ENCODE measurements at regions not wholly inside any gene's neighbourhood (a gene's known extent, or its start where the extent isn't known, plus 50 kb on each side); places are given as distances from the start of the nearest gene placed in this dataset.

DNA sequence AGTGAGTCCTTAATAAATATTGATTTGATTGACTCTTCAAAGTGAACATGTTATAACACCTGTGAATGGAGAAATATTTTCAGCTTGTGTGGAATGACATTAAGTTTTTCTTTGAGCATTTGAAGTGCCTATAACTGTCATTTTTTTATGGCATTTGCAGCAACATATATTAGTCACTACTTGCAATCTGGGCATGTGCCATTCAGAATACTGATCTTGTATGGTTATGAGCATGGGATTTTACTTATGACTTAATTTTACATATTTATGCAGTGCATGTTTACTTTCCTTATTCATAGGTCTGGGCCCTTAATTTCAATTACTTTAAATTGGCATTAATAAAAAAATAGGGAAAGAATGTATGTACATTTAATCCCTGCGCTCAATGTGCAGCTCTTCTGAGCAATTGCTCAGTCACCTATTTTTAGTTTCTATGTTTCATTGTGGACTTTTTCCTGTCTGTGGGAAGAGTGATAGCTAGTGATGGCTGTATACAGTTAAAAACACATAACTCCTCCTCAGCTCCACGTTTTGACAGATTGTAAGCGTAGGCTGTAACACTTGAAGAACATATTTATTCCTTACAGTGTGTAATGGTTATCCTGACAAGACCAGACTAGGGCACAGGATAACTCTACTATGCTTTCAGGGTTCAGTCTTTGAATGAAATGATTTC lies 339.6 kb downstream of the SNAPC1 start:
- TF ChIP-seq, protein P1, sequence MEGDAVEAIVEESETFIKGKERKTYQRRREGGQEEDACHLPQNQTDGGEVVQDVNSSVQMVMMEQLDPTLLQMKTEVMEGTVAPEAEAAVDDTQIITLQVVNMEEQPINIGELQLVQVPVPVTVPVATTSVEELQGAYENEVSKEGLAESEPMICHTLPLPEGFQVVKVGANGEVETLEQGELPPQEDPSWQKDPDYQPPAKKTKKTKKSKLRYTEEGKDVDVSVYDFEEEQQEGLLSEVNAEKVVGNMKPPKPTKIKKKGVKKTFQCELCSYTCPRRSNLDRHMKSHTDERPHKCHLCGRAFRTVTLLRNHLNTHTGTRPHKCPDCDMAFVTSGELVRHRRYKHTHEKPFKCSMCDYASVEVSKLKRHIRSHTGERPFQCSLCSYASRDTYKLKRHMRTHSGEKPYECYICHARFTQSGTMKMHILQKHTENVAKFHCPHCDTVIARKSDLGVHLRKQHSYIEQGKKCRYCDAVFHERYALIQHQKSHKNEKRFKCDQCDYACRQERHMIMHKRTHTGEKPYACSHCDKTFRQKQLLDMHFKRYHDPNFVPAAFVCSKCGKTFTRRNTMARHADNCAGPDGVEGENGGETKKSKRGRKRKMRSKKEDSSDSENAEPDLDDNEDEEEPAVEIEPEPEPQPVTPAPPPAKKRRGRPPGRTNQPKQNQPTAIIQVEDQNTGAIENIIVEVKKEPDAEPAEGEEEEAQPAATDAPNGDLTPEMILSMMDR (IDR thresholded peaks at IDR 0.05): no peak
- TF ChIP-seq POLR2A (IDR thresholded peaks at IDR 0.05): no peak

Measured in body of pancreas (tissue), 4 donors.